GM12875 (cell line): ENCODE measurements at regions not wholly inside any gene's neighbourhood (a gene's known extent, or its start where the extent isn't known, plus 50 kb on each side); places are given as distances from the start of the nearest gene placed in this dataset.

Experiments used
- H3K4me3 ChIP-seq: one replicate; pipeline ENCODE4 v1.5.1; 2011; ENCODE audit warnings: low read depth, low read length, control low read depth
- TF ChIP-seq, protein P1 (sequence below): IDR thresholded peaks from 2 replicates; pipeline ENCODE4 v1.5.1; 2011; ENCODE audit warnings: low read depth, mild to moderate bottlenecking, control low read depth, inconsistent platforms, low read length, moderate library complexity, borderline replicate concordance; ENCODE audit not compliant: insufficient read depth

DNA sequence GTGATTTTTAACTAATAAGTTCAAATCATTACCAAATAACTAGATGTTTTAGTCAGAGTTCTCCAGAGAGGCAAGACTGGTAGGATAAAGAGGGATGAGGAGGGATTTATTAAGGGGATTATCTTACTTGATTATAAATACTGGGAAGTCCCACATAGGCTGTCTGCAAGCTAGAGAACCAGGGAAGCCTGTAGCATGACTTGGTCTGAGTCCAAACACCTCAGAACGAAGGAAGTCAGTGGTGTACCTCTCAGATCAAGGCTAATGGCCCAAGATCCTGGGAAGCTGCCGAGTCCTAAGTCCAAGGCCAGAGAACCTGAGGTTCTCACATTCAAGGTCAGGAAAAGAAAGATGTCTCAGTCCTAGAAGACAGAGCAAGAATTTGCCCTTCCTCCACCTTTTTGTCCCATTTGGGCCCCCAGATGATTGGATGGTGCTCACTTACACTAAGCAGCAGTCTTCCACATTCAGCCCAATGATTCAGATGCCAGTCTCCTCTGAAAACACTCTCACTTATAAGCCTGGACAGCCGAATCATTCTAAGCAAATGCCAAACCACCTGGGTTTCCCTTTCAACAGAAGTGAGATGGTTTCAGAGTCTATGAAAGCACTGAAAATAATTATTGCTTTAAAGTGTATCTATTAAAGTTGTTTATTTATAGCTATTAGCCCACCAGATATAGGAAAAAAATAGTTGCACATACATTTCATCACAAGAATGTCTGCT is 1599.2 kb downstream of the OLFM4 start:
- H3K4me3 ChIP-seq: no peak overlapping the region
- TF ChIP-seq, protein P1, sequence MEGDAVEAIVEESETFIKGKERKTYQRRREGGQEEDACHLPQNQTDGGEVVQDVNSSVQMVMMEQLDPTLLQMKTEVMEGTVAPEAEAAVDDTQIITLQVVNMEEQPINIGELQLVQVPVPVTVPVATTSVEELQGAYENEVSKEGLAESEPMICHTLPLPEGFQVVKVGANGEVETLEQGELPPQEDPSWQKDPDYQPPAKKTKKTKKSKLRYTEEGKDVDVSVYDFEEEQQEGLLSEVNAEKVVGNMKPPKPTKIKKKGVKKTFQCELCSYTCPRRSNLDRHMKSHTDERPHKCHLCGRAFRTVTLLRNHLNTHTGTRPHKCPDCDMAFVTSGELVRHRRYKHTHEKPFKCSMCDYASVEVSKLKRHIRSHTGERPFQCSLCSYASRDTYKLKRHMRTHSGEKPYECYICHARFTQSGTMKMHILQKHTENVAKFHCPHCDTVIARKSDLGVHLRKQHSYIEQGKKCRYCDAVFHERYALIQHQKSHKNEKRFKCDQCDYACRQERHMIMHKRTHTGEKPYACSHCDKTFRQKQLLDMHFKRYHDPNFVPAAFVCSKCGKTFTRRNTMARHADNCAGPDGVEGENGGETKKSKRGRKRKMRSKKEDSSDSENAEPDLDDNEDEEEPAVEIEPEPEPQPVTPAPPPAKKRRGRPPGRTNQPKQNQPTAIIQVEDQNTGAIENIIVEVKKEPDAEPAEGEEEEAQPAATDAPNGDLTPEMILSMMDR: no peak

DNA sequence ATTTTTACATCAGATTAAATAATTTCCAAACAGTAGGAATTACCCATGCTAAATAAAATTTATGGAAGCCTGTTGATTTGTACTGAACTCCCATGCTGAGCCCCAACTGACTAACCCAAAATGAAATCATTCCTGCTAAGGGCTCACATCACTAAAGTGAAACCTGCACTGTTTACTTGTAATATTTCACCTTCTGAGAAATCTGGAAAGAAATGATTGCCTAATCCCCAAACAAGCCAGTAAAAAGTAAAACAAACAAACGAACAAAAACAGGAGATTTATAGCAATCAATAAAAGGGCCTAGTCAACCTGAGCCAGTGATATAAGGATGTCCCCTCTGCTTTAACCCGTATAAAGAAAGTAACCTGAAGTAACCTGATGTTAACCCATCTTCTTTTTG is 1599.8 kb downstream of the OLFM4 start:
- H3K4me3 ChIP-seq: no peak overlapping the region
- TF ChIP-seq, protein P1: no peak

DNA sequence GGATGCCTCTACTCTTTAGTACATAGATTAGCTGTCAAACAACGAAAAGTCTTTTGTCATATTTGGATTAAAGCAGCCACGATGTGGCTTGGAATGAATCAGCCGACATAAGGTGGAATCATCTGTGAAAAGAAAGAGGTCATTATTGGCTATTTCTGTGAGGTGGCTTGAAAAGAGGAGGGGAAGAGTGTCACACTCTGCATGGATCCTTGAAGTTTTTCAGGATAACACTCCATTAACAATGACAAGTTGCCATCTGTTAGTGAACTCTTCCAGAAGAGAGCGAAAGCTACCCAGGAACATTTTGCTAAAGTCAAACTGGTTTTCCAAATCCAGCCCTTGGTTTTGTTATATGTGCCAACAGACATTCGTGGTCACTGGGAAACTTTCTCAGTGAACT is 1604.8 kb downstream of the OLFM4 start:
- no peak overlapping the region for H3K4me3 ChIP-seq
- TF ChIP-seq, protein P1: no peak

DNA sequence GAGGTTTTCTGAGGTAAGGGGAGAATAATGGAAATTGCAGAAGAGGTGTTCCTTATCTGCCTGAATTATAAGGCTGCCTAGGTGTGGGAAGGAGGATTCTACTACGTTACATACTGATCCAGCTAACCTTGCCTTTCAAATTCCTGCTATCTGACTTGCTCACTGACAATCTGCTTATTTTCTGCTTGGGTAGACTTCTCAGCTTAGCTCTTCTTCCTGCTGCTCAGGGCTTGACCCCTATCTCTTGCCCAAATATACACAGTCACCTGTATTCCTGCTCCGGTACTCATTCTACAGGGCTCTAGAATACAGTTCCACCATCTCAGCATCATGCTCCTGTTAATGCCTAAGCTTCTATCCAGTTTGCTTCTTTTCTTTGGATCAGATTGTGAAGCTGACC is 1607.6 kb downstream of the OLFM4 start:
- no peak overlapping the region for H3K4me3 ChIP-seq
- TF ChIP-seq, protein P1: no peak

DNA sequence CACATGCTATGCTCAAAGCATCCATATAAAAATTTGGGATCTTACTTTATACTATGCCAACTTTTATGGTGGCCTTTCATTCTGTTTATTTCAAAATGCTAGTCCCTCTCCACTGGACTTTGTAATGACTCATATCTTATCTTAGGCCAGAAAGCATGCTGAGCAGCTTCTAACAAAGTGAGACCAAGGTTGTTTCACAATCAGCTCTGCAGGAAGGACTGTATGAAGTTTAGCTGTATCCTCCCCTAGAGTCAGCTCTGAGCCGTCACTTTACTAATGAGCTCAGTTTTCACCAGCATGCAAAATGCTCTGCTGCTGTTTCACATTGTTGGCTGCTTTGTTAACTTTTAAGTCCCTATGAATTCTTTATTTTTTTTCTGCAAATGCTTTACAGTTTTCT is 1608.8 kb downstream of the OLFM4 start:
- TF ChIP-seq, protein P1: no peak

DNA sequence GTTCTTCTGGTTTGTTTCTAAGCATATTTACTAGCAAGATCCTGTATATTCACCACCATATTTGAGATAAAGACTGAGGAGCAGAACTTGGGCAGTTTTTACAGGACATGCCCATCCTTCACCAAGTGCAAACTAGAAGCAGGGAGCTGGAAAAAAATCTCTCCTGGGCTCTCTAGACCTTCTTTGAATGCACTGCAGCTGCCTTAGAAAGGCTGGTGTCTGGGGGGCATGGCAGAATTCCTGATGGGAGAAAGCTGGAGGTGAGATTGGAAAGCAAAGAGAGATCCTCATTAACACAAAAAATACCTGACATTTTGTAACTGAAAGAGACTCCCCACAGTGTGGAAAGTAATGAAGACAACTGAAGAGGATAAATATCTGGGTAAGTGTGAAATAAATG is 1612.1 kb downstream of the OLFM4 start:
- no peak overlapping the region for H3K4me3 ChIP-seq
- TF ChIP-seq, protein P1: no peak

More for the DNA sequence above, 1608.8 kb downstream of the OLFM4 start:
- no peak overlapping the region for H3K4me3 ChIP-seq

DNA sequence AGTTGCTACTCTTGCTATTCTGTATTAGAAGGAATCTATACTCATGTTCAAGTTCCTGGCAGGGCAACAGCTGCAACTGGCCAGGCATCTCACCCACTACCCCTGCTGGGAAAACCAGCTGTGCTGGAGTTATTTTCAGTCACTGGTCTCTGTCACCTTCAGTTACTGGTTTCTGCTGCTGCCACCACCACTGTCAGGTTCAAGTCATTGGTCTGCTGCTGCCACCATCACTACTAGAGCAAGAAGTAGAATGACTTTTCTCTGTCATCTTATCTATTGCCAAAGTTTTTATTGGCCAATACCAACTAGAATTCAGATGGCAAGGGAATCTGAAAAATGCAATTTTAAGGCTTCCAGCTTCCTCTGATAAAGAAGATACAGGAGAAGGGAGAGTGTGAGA is 1615.2 kb downstream of the OLFM4 start:
- TF ChIP-seq, protein P1: no peak

More for the DNA sequence above, 1615.2 kb downstream of the OLFM4 start:
- H3K4me3 ChIP-seq: no peak overlapping the region
